SK-N-MC (cell line): ENCODE measurements at regions not wholly inside any gene's neighbourhood (a gene's known extent, or its start where the extent isn't known, plus 50 kb on each side); places are given as distances from the start of the nearest gene placed in this dataset.

ENCODE experiments used
- EZH2 ChIP-seq: fragments of 200-600 bp; sonication (generic); IDR thresholded peaks from one replicate; pipeline ENCODE4 v1.6.1; 2017; ENCODE audit warnings: antibody characterized with exemption
- POLR2AphosphoS5 ChIP-seq: IDR thresholded peaks from 2 replicates; pipeline ENCODE4 v1.6.1; 2012; ENCODE audit warnings: mild to moderate bottlenecking, low read depth, low read length, borderline replicate concordance

DNA sequence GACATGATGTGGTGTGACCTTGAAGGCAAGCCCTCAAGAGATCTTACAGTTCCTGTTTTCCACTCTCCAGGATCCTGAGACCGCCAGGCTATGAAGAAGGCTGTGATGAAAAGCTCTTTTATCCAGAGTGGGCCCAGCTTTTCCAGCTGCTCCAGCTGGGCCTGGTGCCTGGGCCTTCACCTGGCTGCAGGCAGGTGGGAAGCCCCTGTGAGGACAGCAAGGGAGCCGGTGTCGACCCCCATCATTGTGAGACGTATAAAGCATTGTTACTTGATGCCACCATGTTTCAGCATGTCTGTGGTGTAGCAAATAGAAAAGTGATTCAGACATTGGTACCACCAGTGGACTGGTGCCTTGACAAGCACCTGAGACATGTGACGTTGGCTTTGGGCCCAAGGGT, 190.2 kb downstream of the KIF26A start:
- no peak for TF ChIP-seq EZH2
- no peak for TF ChIP-seq POLR2AphosphoS5
